Chondrocyte (in vitro differentiated cells): ENCODE measurements at regions not wholly inside any gene's neighbourhood (a gene's known extent, or its start where the extent isn't known, plus 50 kb on each side); places are given as distances from the start of the nearest gene placed in this dataset.

Experiments used
- DNase-seq: peaks from one replicate; pipeline ENCODE4 v3.0.0; 2021; ENCODE audit warnings: mixed read lengths, low spot score
- H3K27ac Mint-ChIP-seq: one replicate; pipeline ENCODE4 v1.8.0; 2021; ENCODE audit warnings: mild to moderate bottlenecking, moderate library complexity, mixed read lengths; ENCODE audit not compliant: unreplicated experiment
- H3K27me3 Mint-ChIP-seq: 2 replicates; pipeline ENCODE4 v1.8.0; 2021; ENCODE audit warnings: low read depth, mixed read lengths
- H3K36me3 Mint-ChIP-seq: 2 replicates; pipeline ENCODE4 v1.8.0; 2021; ENCODE audit warnings: low read depth, mixed read lengths
- H3K4me1 Mint-ChIP-seq: 2 replicates; pipeline ENCODE4 v1.8.0; 2021; ENCODE audit warnings: low read depth, mild to moderate bottlenecking, mixed read lengths
- H3K4me3 Mint-ChIP-seq: one replicate; pipeline ENCODE4 v1.8.0; 2021; ENCODE audit warnings: mild to moderate bottlenecking, moderate library complexity, mixed read lengths; ENCODE audit not compliant: unreplicated experiment
- H3K9me3 Mint-ChIP-seq: 2 replicates; pipeline ENCODE4 v1.8.0; 2021; ENCODE audit warnings: low read depth, mixed read lengths
- CTCF ChIP-seq: fragments of 200-600 bp; sonication (generic); IDR thresholded peaks from 2 replicates; pipeline ENCODE4 v1.5.0; 2021; ENCODE audit warnings: antibody characterized with exemption, mild to moderate bottlenecking, moderate library complexity

GRCh38 chr16:73713778-73714495, 582.7 kb upstream of the PSMD7 start:
- Mint-ChIP-seq H3K4me3 (no peak overlapping the region), H3K36me3 (no peaks in the 10 kb centered on the region), H3K27ac (no peak overlapping the region)

GRCh38 chr16:73713251-73713650, 583.4 kb upstream of the PSMD7 start:
- Mint-ChIP-seq H3K27me3 (peaks cover 5% of the 10 kb centered on the region), H3K9me3 (no peaks in the 10 kb centered on the region), H3K4me1 (peaks cover 5% of the 10 kb centered on the region), H3K36me3 (no peaks in the 10 kb centered on the region), H3K4me3 (no peak overlapping the region), H3K27ac (no peak overlapping the region)
- no peak for DNase-seq
- TF ChIP-seq CTCF, result no peak

More at GRCh38 chr16:73713778-73714495, 582.7 kb upstream of the PSMD7 start:
- Mint-ChIP-seq H3K4me1 (peaks cover 5% of the 10 kb centered on the region), H3K27me3 (peaks cover 5% of the 10 kb centered on the region), H3K9me3 (no peaks in the 10 kb centered on the region)
- no peak for DNase-seq
- peak; percentile 70 for TF ChIP-seq CTCF

GRCh38 chr16:73711406-73712080, 585.1 kb upstream of the PSMD7 start:
- no peak for TF ChIP-seq CTCF
- H3K27ac Mint-ChIP-seq, result no peak overlapping the region
- no peaks in the 10 kb centered on the region for H3K9me3 Mint-ChIP-seq
- no peak overlapping the region for H3K4me3 Mint-ChIP-seq
- no peak for DNase-seq
- H3K27me3 Mint-ChIP-seq, result peaks cover 1% of the 10 kb centered on the region
- no peaks in the 10 kb centered on the region for H3K36me3 Mint-ChIP-seq
- H3K4me1 Mint-ChIP-seq, result peaks cover 10% of the 10 kb centered on the region

- Mint-ChIP-seq H3K4me1 (peaks cover 10% of the 10 kb centered on the region), H3K36me3 (no peaks in the 10 kb centered on the region), H3K9me3 (no peaks in the 10 kb centered on the region), H3K27me3 (peaks cover 1% of the 10 kb centered on the region), H3K27ac (no peak overlapping the region), H3K4me3 (no peak overlapping the region)
- DNase-seq, result no peak
- no peak for TF ChIP-seq CTCF
Observed at GRCh38 chr16:73710526-73710925, 586.1 kb upstream of the PSMD7 start.

- Mint-ChIP-seq H3K27ac (no peak overlapping the region), H3K27me3 (peaks cover 6% of the 10 kb centered on the region), H3K4me1 (peaks cover 10% of the 10 kb centered on the region), H3K4me3 (no peak overlapping the region), H3K36me3 (no peaks in the 10 kb centered on the region), H3K9me3 (peaks cover 3% of the 10 kb centered on the region)
- DNase-seq, result no peak
- no peak for TF ChIP-seq CTCF
Observed at GRCh38 chr16:73707863-73708262, 588.8 kb upstream of the PSMD7 start.
